SW480 (cell line): ENCODE measurements at regions not wholly inside any gene's neighbourhood (a gene's known extent, or its start where the extent isn't known, plus 50 kb on each side); places are given as distances from the start of the nearest gene placed in this dataset.

Experiments used
- DNase-seq: peaks from one replicate; pipeline ENCODE4 v3.0.0-alpha.2; 2016; ENCODE audit warnings: low spot score

DNA sequence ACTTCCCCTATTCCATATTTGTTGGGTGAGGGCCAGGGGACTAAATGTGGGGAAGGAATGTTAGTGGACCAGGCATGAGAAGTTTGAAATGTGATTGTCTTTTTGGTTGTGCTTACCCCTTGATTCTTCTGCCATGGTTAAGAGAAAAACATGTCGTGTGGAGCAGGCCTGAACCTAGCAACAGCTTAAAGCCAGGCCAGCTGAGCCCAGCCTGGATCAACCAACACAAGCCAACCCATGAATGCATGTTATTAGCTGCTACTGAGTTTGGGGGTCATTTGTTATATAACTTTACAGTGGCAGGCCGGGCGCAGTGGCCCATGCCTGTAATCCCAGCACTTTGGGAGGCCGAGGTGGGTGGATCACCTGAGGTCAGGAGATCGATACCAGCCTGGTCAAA, 52.4 kb upstream of the TRIO start:
- DNase-seq = no peak

GRCh38 chr5:14090290-14090689, 52.9 kb upstream of the TRIO start:
- no peak for DNase-seq

GRCh38 chr5:14089198-14089597, 53.9 kb upstream of the TRIO start:
- DNase-seq = no peak

- DNase-seq = no peak
Measured at GRCh38 chr5:14086261-14086660, 56.9 kb upstream of the TRIO start.

GRCh38 chr5:14082973-14083372, 60.2 kb upstream of the TRIO start:
- DNase-seq = no peak

- no peak for DNase-seq
Measured at GRCh38 chr5:14082523-14082922, 60.6 kb upstream of the TRIO start.

DNA sequence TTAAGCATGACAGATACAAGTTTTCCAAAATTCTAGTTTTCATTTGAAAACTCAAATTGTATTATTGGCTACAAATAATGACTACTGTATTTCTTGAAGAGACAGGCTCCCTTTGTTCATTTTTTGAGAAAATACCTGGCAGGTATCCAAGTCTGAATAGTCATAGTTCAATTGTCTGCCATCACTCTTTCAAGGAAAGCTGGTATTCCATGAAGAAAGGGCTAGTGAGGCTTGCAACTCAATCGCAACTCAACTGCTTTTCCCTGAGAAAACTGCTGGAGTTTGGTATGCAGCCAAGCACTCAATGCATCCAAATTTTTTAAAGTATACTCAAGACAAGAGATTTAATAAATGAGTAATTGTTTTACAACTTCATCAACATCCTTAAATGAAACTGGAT, 61.4 kb upstream of the TRIO start:
- DNase-seq = no peak

DNA sequence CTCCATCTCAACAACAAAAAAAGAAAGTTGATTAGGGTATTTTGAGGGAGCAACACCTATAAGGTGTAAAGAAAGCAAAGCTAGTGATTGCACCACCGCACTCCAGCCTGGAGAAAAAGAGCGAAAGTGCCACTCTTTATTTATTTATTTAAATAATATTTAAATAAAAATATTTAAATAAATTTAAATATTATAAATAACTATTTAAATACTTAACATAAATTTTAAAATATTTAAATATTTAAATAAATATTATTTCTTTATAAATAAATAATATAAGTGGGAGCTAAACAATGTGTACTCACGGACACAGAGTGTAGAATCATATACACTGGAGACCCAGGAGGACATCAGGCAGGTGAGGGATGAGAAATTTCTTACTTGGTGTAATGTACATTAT, 64.4 kb upstream of the TRIO start:
- DNase-seq = no peak

GRCh38 chr5:14077501-14077900, 65.6 kb upstream of the TRIO start:
- no peak for DNase-seq

GRCh38 chr5:14076561-14076960, 66.6 kb upstream of the TRIO start:
- DNase-seq = no peak

DNA sequence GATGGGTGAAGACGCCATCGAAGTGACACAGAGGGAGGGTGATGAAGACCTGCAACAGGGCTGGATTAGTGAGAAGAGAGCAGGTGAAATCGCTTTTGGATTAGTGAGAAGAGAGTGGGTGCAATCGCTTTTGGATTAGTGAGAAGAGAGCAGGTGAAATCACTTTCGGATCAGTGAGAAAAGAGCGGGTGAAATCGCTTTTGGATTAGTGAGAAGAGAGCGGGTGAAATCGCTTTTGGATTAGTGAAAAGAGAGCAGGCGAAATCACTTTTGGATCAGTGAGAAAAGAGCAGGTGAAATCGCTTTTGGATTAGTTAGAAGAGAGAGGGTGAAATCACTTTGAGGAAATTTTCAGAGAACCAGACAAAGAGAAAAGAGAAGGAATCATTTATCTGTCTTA, 67.2 kb upstream of the TRIO start:
- no peak for DNase-seq

DNA sequence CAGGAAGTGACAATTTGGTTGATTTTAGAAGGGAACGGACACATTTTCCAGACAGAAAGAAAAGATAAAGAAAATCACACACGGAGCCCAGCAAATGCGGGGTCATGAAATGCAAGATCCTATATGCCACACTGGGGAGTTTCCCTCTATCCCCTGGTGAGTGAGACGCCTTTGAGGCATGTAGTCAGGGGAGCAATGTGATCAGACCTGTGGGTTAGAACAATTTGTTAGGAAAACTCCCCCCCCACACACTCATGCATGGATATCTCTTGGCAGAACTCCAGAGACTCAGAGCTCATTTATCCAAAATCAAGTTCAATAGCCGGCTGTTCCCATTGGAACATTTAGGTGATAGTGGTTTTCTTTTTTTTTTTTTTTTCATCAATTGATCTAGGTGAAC, 71.7 kb upstream of the TRIO start:
- DNase-seq = no peak

DNA sequence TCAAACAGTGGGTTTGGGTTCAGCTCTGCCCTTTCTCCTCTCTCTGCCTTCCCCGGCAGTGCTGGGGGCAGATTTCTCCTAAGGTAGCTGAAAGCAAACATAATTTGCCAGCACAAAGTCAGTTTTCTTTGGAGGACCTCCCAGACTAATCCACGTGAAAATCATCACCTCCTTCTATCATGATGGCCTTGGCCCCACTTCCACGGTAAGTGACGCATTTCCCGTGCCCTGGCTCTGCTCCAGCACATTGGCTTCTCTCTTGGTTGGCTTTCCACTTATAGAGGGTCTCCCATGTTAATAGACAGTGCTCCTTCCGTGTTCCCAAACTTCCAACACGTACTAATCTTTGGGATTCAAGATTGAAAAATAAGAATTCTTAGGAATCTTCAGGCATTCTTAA, 74.1 kb upstream of the TRIO start:
- no peak for DNase-seq

DNA sequence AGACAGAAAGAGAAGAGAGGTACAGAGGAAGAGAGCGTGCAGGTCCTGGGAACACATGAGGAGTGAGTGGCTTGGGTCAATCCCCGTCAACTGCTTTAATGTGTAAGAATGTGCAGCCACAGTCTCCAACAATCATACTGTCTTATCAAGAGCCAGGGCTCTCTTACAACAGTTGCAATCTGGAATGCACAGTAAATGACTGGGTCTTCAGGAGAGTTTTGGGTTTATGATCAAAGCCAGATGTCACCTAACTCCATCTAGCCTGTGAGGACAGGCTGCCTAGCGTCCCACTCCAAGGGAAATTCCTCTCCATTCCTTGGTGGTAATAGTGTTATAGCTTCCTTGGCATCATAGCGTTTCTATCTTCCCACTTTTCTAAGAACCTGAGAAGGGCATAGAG, 75.0 kb upstream of the TRIO start:
- no peak for DNase-seq

- DNase-seq = no peak
Measured at GRCh38 chr5:14066326-14066725, 76.8 kb upstream of the TRIO start.

GRCh38 chr5:14064841-14065240, 78.3 kb upstream of the TRIO start:
- no peak for DNase-seq

GRCh38 chr5:14063691-14064090, 79.5 kb upstream of the TRIO start:
- DNase-seq = no peak

GRCh38 chr5:14063138-14063537, 80.0 kb upstream of the TRIO start:
- DNase-seq = peak; percentile 58

- DNase-seq = no peak
Measured at GRCh38 chr5:14062178-14062577, 81.0 kb upstream of the TRIO start.

DNA sequence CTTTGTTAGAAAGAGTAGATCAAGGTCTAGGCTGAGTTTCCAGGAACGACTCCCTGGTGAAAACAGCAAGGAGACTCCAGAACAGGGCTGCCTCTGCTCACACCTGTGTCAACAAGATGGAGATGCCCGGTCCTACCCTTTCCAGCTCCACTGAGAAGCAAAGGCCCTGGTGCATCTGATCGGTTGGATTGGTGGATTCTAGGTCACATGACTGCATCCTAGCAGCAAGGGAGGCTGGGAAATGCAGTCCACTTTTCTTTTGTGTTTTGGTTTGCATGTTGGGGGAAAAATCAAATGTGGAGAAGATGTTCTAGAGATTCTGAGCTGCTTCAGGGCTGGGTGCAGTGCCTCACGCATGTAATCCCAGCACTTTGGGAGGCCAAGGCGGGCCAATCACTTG, 82.0 kb upstream of the TRIO start:
- DNase-seq = no peak

DNA sequence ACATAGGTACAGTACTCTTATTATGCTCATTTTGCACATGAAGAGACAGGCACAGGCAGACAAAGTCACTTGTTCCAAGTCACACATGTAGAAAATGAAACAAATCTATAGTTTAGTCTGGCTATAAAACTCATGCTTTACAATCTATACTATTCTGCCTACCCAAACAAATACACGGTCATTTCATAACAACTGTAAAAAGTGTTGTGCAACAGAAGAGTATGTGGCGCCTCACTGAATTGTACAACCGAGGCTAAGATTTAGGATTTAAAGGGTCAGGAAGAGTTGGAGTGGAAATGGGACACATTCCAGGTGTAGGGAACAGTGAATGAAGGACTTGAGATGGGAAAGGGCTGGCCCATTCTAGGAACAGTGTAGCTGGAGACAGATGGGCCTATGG, 82.9 kb upstream of the TRIO start:
- no peak for DNase-seq

DNA sequence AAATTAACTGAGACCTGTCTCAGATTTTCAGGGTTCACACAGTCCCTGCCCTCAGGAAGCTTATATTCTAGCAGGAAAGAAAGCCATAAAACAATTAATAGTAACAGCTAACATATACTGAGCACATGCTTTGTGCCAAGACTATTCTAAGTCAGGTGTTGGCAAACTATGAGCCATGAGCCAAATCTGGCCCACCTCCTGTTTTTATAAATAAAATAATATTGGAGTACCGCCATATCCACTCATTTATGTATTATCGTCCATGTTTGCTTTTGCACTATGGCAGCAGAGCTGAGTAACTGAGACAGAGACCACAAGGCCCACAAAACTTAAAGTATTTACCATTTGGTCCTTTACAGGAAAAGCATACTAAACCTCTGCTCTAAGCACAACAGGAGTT, 83.3 kb upstream of the TRIO start:
- DNase-seq = no peak

GRCh38 chr5:14057289-14057688, 85.9 kb upstream of the TRIO start:
- DNase-seq = no peak

- DNase-seq = no peak
Measured at GRCh38 chr5:14056039-14056438, 87.1 kb upstream of the TRIO start.
